Tibial artery (tissue), 4 donors: ENCODE measurements at regions not wholly inside any gene's neighbourhood (a gene's known extent, or its start where the extent isn't known, plus 50 kb on each side); places are given as distances from the start of the nearest gene placed in this dataset.

Experiments
- DNase-seq, 2 donors: peaks; one replicate each; pipeline ENCODE4 v3.0.0-alpha.2; 2019
- H3K27ac ChIP-seq, 2 donors: fragments of 200-600 bp; sonication (generic) in 1 of 2; 1 replicate in 1 of 2; 2 replicates in 1 of 2; pipeline ENCODE4 v1.5.1; 2018 to 2019; ENCODE audit warnings: mild to moderate bottlenecking in 1 of 2
- H3K27me3 ChIP-seq, 2 donors: fragments of 200-600 bp; sonication (generic) in 1 of 2; one replicate each; pipeline versions ENCODE4 v1.5.1 to v1.6.0; 2016 to 2019
- H3K36me3 ChIP-seq, 3 donors: fragments of 200-600 bp; sonication (generic) in 2 of 3; one replicate each; pipeline ENCODE4 v1.5.1; 2016 to 2019; ENCODE audit warnings: mild to moderate bottlenecking in 2 of 3
- H3K4me1 ChIP-seq, 4 donors: fragments of 200-600 bp; sonication (generic) in 2 of 4; 1 replicate in 3 of 4; 2 replicates in 1 of 4; pipeline ENCODE4 v1.5.1; 2016 to 2019
- H3K4me3 ChIP-seq, 2 donors: fragments of 200-600 bp; sonication (generic) in 1 of 2; 1 replicate in 1 of 2; 2 replicates in 1 of 2; pipeline ENCODE4 v1.5.1; 2018 to 2019; ENCODE audit warnings: mild to moderate bottlenecking in 2 of 2
- H3K9me3 ChIP-seq, 3 donors: fragments of 200-600 bp; sonication (generic) in 1 of 3; one replicate each; pipeline ENCODE4 v1.5.1; 2016 to 2019
- CTCF ChIP-seq, 2 experiments: fragments of 200-600 bp in 1 of 2; fragments of 450-650 bp in 1 of 2; IDR thresholded peaks; one replicate each; pipeline ENCODE4 v1.5.1; 2017 to 2019; ENCODE audit warnings: antibody characterized with exemption in 2 of 2, mild to moderate bottlenecking in 1 of 2, moderate library complexity in 1 of 2
- intact Hi-C: fragments of 100-400 bp; cut with DNase I; formaldehyde crosslinking; loops from one replicate; pipeline ENCODE4 v1.15.0; 2023; ENCODE audit warnings: low total_unique reads

- Histone ChIP-seq H3K27me3 (peaks cover 0 to 6% of the 10 kb centered on the region in 2 donors), H3K27ac (no peak overlapping the region), H3K36me3 (no peaks in the 10 kb centered on the region), H3K4me3 (no peak overlapping the region), H3K9me3 (no peaks in the 10 kb centered on the region), H3K4me1 (no peaks in the 10 kb centered on the region)
- no peak for TF ChIP-seq CTCF (IDR thresholded peaks at IDR 0.05)
- DNase-seq = no peak
- intact Hi-C loops = no loop called here
Observed at GRCh38 chr1:34663031-34663430, 91.8 kb upstream of the GJB5 start.

GRCh38 chr1:34668063-34668462 is 86.8 kb upstream of the GJB5 start:
- H3K9me3 ChIP-seq = no peaks in the 10 kb centered on the region
- TF ChIP-seq CTCF (IDR thresholded peaks at IDR 0.05) = no peak
- H3K27me3 ChIP-seq = peaks cover 0 to 7% of the 10 kb centered on the region in 2 donors
- no peaks in the 10 kb centered on the region for H3K4me1 ChIP-seq
- intact Hi-C loops = no loop called here
- H3K27ac ChIP-seq = no peak overlapping the region
- DNase-seq = no peak
- no peaks in the 10 kb centered on the region for H3K36me3 ChIP-seq
- no peak overlapping the region for H3K4me3 ChIP-seq

DNA sequence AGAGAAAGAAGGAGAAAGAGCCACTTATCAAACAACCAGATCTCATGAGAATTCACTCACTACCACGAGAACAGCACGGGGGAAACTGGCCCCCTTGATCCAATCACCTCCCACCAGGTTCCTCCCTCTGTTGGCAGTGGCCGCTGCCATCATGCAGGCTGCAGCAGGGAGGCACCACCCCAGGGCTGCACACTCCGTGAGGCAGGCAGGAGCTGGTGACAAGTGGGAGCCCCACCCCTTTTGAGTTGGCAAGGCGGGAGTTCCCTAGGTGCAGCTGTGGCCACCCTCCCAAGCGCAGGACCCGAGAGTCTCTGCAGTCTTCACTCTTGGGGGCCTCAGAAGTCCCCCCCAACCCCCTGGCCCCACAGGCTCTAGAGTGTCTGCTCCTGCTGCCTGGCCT is 83.9 kb upstream of the GJB5 start:
- TF ChIP-seq CTCF (IDR thresholded peaks at IDR 0.05) = no peak
- Histone ChIP-seq H3K9me3 (no peaks in the 10 kb centered on the region), H3K27me3 (peaks cover 0 to 7% of the 10 kb centered on the region in 2 donors), H3K4me3 (no peak overlapping the region), H3K36me3 (no peaks in the 10 kb centered on the region), H3K27ac (no peak overlapping the region), H3K4me1 (no peaks in the 10 kb centered on the region)
- no peak for DNase-seq
- intact Hi-C loops = no loop called here

GRCh38 chr1:34671887-34672286 is 83.0 kb upstream of the GJB5 start:
- TF ChIP-seq CTCF (IDR thresholded peaks at IDR 0.05) = no peak
- Histone ChIP-seq H3K4me3 (no peak overlapping the region), H3K4me1 (no peaks in the 10 kb centered on the region), H3K36me3 (no peaks in the 10 kb centered on the region), H3K9me3 (no peaks in the 10 kb centered on the region), H3K27me3 (peaks cover 0 to 8% of the 10 kb centered on the region in 2 donors), H3K27ac (no peak overlapping the region)
- DNase-seq = no peak
- intact Hi-C loops = no loop called here

DNA sequence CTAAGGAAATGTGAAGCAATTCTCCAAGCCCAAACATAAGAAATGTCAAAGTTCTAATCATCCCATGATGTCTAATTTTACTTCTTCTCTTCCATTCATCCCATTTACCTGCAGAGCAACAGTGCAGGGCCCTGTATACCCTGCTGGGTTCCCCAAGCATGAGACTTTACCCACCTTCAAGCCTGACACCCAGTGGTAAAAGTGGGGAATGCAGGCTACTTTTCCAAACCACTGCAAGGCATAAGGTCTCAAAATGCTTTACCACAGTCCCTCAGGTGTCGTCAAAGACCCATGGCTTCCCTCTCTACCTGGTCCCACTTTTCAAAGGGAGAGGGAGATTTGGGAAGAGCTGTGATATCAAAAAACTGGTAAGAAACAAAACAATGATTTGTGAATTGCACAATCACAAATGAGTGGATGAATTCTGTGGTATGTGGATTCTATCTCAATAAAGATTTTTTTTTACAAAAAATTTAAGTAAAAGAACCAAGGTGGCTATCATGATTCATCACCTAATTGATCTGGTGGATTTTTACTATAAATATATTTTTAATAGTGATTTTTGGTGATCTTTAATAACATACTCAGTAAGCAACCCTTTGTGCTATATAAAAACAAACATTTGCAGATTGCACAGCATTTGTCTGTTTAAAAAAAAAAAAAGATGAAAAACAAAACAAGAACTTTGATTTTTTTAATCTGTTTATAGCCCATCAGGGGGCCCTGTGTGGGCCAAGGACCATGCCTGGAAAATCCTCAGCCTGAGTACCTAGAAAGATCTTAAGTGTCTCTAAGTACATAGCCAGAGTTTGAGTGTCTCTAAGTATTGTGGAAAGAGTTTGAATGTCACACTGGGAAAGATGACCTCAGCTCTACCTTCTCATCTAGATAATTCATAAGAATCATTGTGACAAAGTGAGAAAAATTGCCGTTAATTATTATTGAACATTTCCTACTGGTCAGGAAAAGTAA is 73.1 kb upstream of the GJB5 start:
- DNase-seq = peak in 1 of 2 donors; percentile 38
- intact Hi-C loops = no loop called here
- peaks cover 0 to 25% of the 10 kb centered on the region in 2 donors for H3K27me3 ChIP-seq

More for the DNA sequence above, 73.1 kb upstream of the GJB5 start:
- H3K27ac ChIP-seq = no peak overlapping the region
- no peaks in the 10 kb centered on the region for H3K9me3 ChIP-seq
- H3K4me3 ChIP-seq = no peak overlapping the region
- no peaks in the 10 kb centered on the region for H3K36me3 ChIP-seq
- H3K4me1 ChIP-seq = no peaks in the 10 kb centered on the region
- peak; percentile 49 to 65 for TF ChIP-seq CTCF (IDR thresholded peaks at IDR 0.05)
